Keratinocyte (primary cell): ENCODE measurements at regions not wholly inside any gene's neighbourhood (a gene's known extent, or its start where the extent isn't known, plus 50 kb on each side); places are given as distances from the start of the nearest gene placed in this dataset.

Experiments
- DNase-seq: peaks from one replicate; pipeline ENCODE4 v3.0.0-alpha.2; 2011; ENCODE audit warnings: low read depth, missing footprints, low spot score
- FAIRE-seq: peaks from 2 replicates; lab custom pipeline; 2011; peaks lifted over from hg19 to GRCh38; lab: Jason Lieb, UNC
- H2AFZ ChIP-seq: 2 replicates; pipeline ENCODE4 v1.6.0; 2012; ENCODE audit warnings: low read length, control low read depth, inconsistent platforms; ENCODE audit not compliant: control insufficient read depth
- H3K27ac ChIP-seq: 2 replicates; pipeline ENCODE4 v1.5.1; 2011; ENCODE audit warnings: low read length; ENCODE audit not compliant: control insufficient read depth, insufficient read depth
- H3K27me3 ChIP-seq: 3 replicates; pipeline ENCODE4 v1.6.0; 2011; ENCODE audit warnings: low read length; ENCODE audit not compliant: control insufficient read depth, insufficient read depth; ENCODE audit errors: extremely low read depth
- H3K36me3 ChIP-seq, 2 experiments: 2 replicates in 1 of 2; 3 replicates in 1 of 2; pipeline ENCODE4 v1.5.1; 2011; ENCODE audit warnings: low read length in 2 of 2, mild to moderate bottlenecking in 1 of 2; ENCODE audit not compliant: control insufficient read depth in 2 of 2, insufficient read depth in 2 of 2; ENCODE audit errors: extremely low read depth in 1 of 2
- H3K4me1 ChIP-seq: 3 replicates; pipeline ENCODE4 v1.5.1; 2011; ENCODE audit warnings: low read length; ENCODE audit not compliant: control insufficient read depth, insufficient read depth; ENCODE audit errors: extremely low read depth
- H3K4me2 ChIP-seq: 3 replicates; pipeline ENCODE4 v1.6.0; 2011; ENCODE audit warnings: low read depth, low read length; ENCODE audit not compliant: control insufficient read depth, insufficient read depth; ENCODE audit errors: extremely low read depth
- H3K4me3 ChIP-seq, 3 experiments: fragments of 200-600 bp in 1 of 3; sonication (generic) in 1 of 3; 2 replicates in 2 of 3; 3 replicates in 1 of 3; pipeline ENCODE4 v1.5.1; 2011 to 2016; ENCODE audit warnings: low read length in 3 of 3, mild to moderate bottlenecking in 3 of 3, control low read depth in 2 of 3, inconsistent platforms in 1 of 3, low read depth in 1 of 3, mixed read lengths in 1 of 3, mixed run types in 1 of 3, moderate library complexity in 1 of 3; ENCODE audit not compliant: control insufficient read depth in 2 of 3, insufficient read depth in 2 of 3; ENCODE audit errors: extremely low read depth in 1 of 3
- H3K79me2 ChIP-seq: 2 replicates; pipeline ENCODE4 v1.6.0; 2012; ENCODE audit warnings: low read length; ENCODE audit not compliant: control insufficient read depth, insufficient read depth
- H3K9ac ChIP-seq: 3 replicates; pipeline ENCODE4 v1.6.0; 2011; ENCODE audit warnings: low read length; ENCODE audit not compliant: control insufficient read depth, insufficient read depth; ENCODE audit errors: extremely low read depth
- H3K9me1 ChIP-seq: 3 replicates; pipeline ENCODE4 v1.6.0; 2011; ENCODE audit warnings: low read length; ENCODE audit not compliant: control insufficient read depth, insufficient read depth; ENCODE audit errors: extremely low read depth
- H3K9me3 ChIP-seq: 2 replicates; pipeline ENCODE4 v1.5.1; 2012; ENCODE audit warnings: low read depth, low read length; ENCODE audit not compliant: control insufficient read depth
- H4K20me1 ChIP-seq: 3 replicates; pipeline ENCODE4 v1.6.0; 2011; ENCODE audit warnings: low read length; ENCODE audit not compliant: control insufficient read depth, insufficient read depth; ENCODE audit errors: extremely low read depth
- EZH2 ChIP-seq: IDR thresholded peaks from one replicate; pipeline ENCODE4 v1.6.1; 2012; ENCODE audit warnings: inconsistent platforms, mild to moderate bottlenecking, low read length, moderate library complexity
- dilution Hi-C: fragments of 300-500 bp; cut with MboI; formaldehyde crosslinking; loops from one replicate; pipeline ENCODE4 v1.7.0; 2020; ENCODE audit warnings: low sequenced_read_pairs; ENCODE audit not compliant: extremely low pct_ligation_motif_present
- TF ChIP-seq, protein P1 (sequence below), 3 experiments: IDR thresholded peaks in 1 of 3; conservative IDR thresholded peaks in 1 of 3; optimal IDR thresholded peaks in 1 of 3; 2 replicates in 2 of 3; 3 replicates in 1 of 3; pipeline versions ENCODE3 to v1.5.1; 2011; ENCODE audit warnings: low read length in 3 of 3, mild to moderate bottlenecking in 3 of 3, moderate library complexity in 2 of 3, control low read depth in 1 of 3, inconsistent platforms in 1 of 3; ENCODE audit not compliant: insufficient read depth in 2 of 3; ENCODE audit errors: extremely low read depth in 1 of 3

DNA sequence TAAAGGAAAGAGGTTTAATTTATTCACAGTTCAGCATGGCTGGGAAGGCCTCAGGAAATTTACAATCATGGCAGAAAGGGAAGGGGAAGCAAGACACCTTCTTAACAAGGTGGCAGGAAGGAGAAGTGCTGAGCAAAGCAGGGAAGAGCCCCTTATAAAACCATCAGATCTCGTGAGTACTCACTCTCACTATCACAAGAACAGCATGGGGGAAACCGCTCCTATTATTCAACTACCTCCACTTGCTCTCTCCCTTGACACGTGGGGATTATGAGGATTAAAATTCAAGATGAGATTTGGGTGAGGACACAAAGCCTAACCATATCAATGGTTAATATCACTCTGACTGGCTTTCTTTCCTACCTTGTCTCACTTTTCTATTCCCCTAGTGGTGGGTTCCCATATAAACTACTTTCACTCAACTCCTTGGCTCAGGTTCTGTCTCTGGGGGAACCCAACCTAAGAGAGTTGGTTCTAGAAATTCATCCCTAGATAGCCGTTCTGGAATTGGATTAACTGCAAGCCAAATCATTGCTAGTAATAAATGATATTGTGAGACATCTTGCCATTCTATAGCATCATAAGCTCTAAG, 749.8 kb upstream of the GRAMD2B start:
- TF ChIP-seq, protein P1, sequence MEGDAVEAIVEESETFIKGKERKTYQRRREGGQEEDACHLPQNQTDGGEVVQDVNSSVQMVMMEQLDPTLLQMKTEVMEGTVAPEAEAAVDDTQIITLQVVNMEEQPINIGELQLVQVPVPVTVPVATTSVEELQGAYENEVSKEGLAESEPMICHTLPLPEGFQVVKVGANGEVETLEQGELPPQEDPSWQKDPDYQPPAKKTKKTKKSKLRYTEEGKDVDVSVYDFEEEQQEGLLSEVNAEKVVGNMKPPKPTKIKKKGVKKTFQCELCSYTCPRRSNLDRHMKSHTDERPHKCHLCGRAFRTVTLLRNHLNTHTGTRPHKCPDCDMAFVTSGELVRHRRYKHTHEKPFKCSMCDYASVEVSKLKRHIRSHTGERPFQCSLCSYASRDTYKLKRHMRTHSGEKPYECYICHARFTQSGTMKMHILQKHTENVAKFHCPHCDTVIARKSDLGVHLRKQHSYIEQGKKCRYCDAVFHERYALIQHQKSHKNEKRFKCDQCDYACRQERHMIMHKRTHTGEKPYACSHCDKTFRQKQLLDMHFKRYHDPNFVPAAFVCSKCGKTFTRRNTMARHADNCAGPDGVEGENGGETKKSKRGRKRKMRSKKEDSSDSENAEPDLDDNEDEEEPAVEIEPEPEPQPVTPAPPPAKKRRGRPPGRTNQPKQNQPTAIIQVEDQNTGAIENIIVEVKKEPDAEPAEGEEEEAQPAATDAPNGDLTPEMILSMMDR (optimal IDR thresholded peaks at IDR 0.05 in 1 of 3, IDR thresholded peaks at IDR 0.05 in 1 of 3, conservative IDR thresholded peaks at IDR 0.05 in 1 of 3; ENCODE audit: extremely low read depth in 1 of 3, insufficient read depth in 2 of 3, low read length in 3 of 3) = no peak
- TF ChIP-seq EZH2 = no peak
- Histone ChIP-seq H3K4me3 (no peak overlapping the region), H4K20me1 (no peaks in the 10 kb centered on the region), H3K79me2 (no peaks in the 10 kb centered on the region), H3K9me3 (no peaks in the 10 kb centered on the region), H3K4me2 (no peak overlapping the region), H2AFZ (no peak overlapping the region), H3K4me1 (peaks cover 12% of the 10 kb centered on the region), H3K27me3 (no peaks in the 10 kb centered on the region), H3K27ac (no peak overlapping the region), H3K9ac (no peak overlapping the region), H3K36me3 (no peaks in the 10 kb centered on the region), H3K9me1 (no peaks in the 10 kb centered on the region)
- FAIRE-seq (no peak), DNase-seq (no peak)
- dilution Hi-C loops = no loop called here

DNA sequence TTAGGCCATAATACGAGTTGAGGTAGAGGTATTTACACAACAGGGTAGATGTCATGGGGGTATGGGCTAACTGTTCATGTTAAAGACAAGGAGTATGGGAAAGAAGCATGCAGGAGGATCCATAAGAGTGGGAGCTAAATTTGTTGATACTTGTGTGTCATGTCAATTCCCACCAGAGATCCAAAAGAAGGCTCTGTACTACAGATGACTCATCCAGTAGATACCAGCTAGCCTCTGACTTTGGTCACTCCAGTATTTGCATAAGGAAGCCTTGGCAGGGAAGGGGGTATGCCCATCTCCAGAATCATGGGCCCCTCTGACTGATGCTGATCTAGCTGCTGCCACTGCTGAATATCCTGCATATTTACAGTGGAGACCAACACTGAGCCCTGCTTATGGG, 743.7 kb upstream of the GRAMD2B start:
- Histone ChIP-seq H3K27me3 (no peaks in the 10 kb centered on the region), H3K4me2 (no peak overlapping the region), H3K27ac (no peak overlapping the region), H3K9me1 (no peaks in the 10 kb centered on the region), H3K79me2 (no peaks in the 10 kb centered on the region), H4K20me1 (no peaks in the 10 kb centered on the region), H3K4me1 (no peaks in the 10 kb centered on the region), H3K9ac (no peak overlapping the region), H3K9me3 (no peaks in the 10 kb centered on the region), H3K4me3 (no peak overlapping the region), H2AFZ (no peak overlapping the region), H3K36me3 (no peaks in the 10 kb centered on the region)
- DNase-seq (no peak), FAIRE-seq (no peak)
- TF ChIP-seq, protein P1 (optimal IDR thresholded peaks at IDR 0.05 in 1 of 3, IDR thresholded peaks at IDR 0.05 in 1 of 3, conservative IDR thresholded peaks at IDR 0.05 in 1 of 3; ENCODE audit: extremely low read depth in 1 of 3, insufficient read depth in 2 of 3, low read length in 3 of 3) = no peak
- TF ChIP-seq EZH2 = no peak
- dilution Hi-C loops = no loop called here
